Suppressor macrophage treated with lipopolysaccharide for 1 hour (primary cell): ENCODE measurements at regions not wholly inside any gene's neighbourhood (a gene's known extent, or its start where the extent isn't known, plus 50 kb on each side); places are given as distances from the start of the nearest gene placed in this dataset.
A peak's percentile ranks its signal among the peaks of the same experiment; 100 is the strongest.

Experiments
- DNase-seq, 3 donors: peaks; one replicate each; pipeline ENCODE4 v3.0.0-alpha.2; 2020 to 2022

DNA sequence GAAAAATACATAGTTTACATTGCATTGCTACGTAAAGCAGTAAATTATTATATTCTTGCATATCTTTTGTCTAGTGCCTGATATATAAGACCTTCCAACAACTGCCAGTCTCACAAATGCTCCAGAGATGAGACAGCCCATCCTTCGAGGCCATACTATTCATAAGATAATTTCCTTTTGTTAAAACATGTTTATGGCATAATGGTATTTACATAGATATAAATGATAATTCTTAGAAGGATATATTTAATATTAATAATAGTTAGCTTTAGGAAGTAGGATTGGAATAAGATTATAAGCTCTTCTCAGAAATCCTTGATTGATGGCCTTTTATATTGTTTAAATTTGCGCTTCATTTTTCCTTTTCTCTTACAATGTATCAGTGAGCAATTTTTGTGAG is 1410.1 kb upstream of the MIR17HG start:
- no peak for DNase-seq

DNA sequence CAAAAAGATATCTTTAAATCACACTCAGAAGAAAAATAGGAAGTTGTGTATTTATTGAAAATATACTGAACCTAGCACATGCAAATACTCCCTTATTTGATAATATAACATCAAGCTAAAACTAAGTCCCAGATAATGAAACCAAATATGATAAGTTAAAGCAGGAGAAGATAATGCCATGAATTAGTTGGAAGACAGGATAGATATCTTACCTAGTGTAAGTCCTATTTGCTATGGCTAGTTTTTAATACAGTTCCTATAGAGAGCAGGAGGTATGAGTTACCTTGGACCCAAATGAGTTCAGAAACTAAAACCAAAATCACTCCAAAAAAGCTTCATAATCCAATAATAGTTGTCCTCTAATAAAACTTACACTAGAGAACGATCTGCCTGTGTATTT is 1407.1 kb upstream of the MIR17HG start:
- DNase-seq = no peak

- no peak for DNase-seq
Observed at GRCh38 chr13:89943139-89943538, 1404.3 kb upstream of the MIR17HG start.

DNA sequence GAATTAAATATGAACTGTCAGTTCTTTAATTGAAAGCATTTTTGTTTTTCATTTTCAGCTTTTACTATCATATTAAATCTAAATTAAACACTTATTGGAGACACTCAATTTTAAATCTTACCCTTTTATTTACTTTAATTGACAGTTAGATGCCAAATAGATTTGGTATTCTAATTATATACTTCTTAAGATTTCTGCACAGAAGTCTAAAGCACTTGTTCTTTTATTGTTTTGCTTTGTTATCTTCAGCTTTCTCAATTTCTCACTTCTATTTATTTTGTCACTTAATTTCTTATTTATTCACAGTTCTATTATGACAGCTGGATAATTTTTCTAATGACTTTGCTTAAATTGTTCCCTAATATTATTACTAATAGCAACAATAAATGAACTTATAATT is 1397.3 kb upstream of the MIR17HG start:
- no peak for DNase-seq

DNA sequence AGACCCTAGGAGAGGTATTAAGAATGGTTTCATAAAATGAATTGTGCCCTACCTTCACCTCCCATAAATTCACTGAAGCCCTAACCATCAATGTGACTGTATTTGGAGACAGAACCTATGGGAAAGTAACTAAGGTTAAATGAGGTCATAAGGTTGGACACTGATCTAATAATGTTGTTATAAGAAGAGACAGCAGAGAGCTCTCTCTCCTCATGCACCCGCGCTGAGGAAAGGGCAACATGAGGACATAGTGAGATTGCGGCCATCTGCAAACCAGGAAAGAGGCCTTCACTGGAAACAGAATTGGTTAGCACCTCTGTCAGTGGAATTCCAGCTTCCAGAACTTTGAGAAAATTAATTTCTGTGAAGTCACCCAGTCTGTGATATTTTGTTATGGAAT is 1396.1 kb upstream of the MIR17HG start:
- no peak for DNase-seq

GRCh38 chr13:89953581-89953980 is 1393.9 kb upstream of the MIR17HG start:
- no peak for DNase-seq

GRCh38 chr13:89955773-89956172 is 1391.7 kb upstream of the MIR17HG start:
- no peak for DNase-seq

- no peak for DNase-seq
Observed at GRCh38 chr13:89959074-89959473, 1388.4 kb upstream of the MIR17HG start.

GRCh38 chr13:89965252-89965651 is 1382.2 kb upstream of the MIR17HG start:
- DNase-seq = no peak

GRCh38 chr13:89966524-89966923 is 1381.0 kb upstream of the MIR17HG start:
- no peak for DNase-seq

- DNase-seq = no peak
Observed at GRCh38 chr13:89967701-89968100, 1379.8 kb upstream of the MIR17HG start.

DNA sequence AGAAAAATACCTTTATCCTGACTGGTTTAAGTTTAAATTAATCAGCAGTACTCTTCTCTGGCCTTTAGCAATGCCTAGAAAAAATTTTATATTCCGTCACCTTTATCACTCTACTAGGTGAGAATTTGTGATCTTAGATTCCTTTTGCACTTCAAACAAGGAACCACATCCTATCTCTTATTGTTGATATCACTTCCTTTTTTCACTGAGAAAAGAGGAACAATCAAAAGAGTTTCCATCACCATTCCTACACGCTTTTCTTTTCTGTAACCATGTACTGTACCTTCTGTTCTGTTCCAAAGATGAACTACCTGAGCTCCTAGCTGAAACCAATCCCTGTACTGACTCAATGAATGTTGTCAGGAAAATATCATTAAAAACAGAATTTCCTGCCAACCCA is 1379.0 kb upstream of the MIR17HG start:
- peak in 2 of 3 donors; percentile 33 to 37 for DNase-seq

GRCh38 chr13:89970353-89970709 is 1377.2 kb upstream of the MIR17HG start:
- DNase-seq = no peak

DNA sequence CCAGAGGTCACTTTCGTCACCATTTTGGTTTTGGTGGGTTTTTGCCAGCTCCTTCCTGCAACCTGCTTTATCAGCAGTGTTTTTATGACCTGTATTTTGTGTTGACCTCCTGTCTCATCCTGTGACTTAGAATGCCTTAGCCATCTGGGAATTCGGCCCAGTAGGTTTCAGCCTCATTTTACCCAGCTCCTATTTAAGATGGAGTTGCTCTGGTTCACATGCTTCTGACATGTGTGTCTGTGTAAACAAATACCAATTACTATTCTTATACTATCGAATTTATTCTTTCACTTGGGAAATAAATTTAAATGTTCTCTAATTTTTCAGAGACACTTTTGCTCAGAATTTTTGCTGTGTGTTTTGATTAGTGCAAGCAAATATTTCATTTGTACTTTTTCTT is 1370.3 kb upstream of the MIR17HG start:
- no peak for DNase-seq

DNA sequence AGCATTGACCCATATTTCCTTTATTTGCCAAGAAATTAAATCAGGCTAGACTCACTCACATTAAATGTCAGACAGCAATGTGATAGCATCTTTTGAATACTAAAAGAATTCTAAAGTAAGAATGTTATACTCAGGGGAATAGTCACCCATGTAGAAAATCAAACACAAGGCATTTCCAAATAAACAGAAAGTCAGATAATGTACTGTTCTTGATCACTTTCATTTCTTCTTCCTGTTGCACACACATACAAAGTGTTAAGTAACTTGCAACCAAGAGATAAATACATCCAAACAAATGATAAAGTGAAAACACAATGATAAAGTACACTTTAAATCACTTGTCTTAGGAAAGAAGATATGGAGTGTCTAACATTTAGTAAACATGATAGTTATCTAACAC is 1366.6 kb upstream of the MIR17HG start:
- DNase-seq = peak; percentile 12 to 27 (median 19)

- peak; percentile 41 to 80 (median 72) for DNase-seq
Observed at GRCh38 chr13:89982407-89983095, 1364.9 kb upstream of the MIR17HG start.

- no peak for DNase-seq
Observed at GRCh38 chr13:89988206-89988605, 1359.3 kb upstream of the MIR17HG start.

- no peak for DNase-seq
Observed at GRCh38 chr13:90003566-90003965, 1343.9 kb upstream of the MIR17HG start.

GRCh38 chr13:90008707-90009149 is 1338.8 kb upstream of the MIR17HG start:
- no peak for DNase-seq

GRCh38 chr13:90014038-90014437 is 1333.4 kb upstream of the MIR17HG start:
- no peak for DNase-seq

- peak; percentile 14 to 39 (median 23) for DNase-seq
Observed at GRCh38 chr13:90015565-90016507, 1331.7 kb upstream of the MIR17HG start.

GRCh38 chr13:90016688-90017087 is 1330.8 kb upstream of the MIR17HG start:
- DNase-seq = no peak

GRCh38 chr13:90020536-90021070 is 1326.9 kb upstream of the MIR17HG start:
- no peak for DNase-seq

DNA sequence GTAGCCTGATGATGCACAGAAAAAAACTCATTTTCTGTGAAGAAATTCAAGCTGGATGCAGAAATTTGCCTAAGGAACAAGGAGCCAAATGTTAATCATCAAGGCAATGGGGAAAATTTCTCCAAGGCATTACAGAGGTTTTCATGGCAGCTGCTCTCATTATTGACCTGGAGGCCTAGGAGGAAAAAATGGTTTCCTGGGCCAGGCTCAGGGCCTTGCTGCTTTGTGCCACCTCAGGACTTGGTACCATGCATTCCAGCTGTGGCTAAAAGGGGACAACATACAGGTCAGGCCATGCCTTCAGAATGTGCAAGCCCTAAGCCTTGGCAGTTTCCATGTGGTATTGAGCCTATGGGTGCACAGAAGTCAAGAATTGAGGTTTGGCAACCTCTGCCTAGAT is 1320.1 kb upstream of the MIR17HG start:
- DNase-seq = no peak
